HG02798 (cell line): ENCODE measurements at regions not wholly inside any gene's neighbourhood (a gene's known extent, or its start where the extent isn't known, plus 50 kb on each side); places are given as distances from the start of the nearest gene placed in this dataset.
"Not testable (repeated sequence)": the region's sequence is repeated elsewhere in the genome, so short reads cannot be mapped to it uniquely, and the experiment has no call there.

Experiments
- ATAC-seq: cut with Tn5 transposase; IDR thresholded peaks from one replicate; pipeline ENCODE4 v1.9.1; 2021; ENCODE audit warnings: mild to moderate bottlenecking; ENCODE audit not compliant: unreplicated experiment, poor library complexity

GRCh38 chr15:62850318-62850717 is 192.2 kb upstream of the TPM1 start:
- no peak for ATAC-seq

- ATAC-seq: no peak
These were observed 191.7 kb upstream of the TPM1 start for GRCh38 chr15:62850791-62851291.

GRCh38 chr15:62853114-62853840 is 189.3 kb upstream of the TPM1 start:
- no peak for ATAC-seq

- no peak for ATAC-seq
These were observed 188.7 kb upstream of the TPM1 start for GRCh38 chr15:62853841-62854225.

- ATAC-seq: no peak
These were observed 188.0 kb upstream of the TPM1 start for GRCh38 chr15:62854420-62855084.

- ATAC-seq: no peak
These were observed 187.5 kb upstream of the TPM1 start for GRCh38 chr15:62855085-62855476.

- ATAC-seq: no peak
These were observed 185.9 kb upstream of the TPM1 start for GRCh38 chr15:62856466-62857246.

- no peak for ATAC-seq
These were observed 185.1 kb upstream of the TPM1 start for GRCh38 chr15:62857411-62857853.

GRCh38 chr15:62858343-62858742 is 184.2 kb upstream of the TPM1 start:
- ATAC-seq: no peak

- no peak for ATAC-seq
These were observed 179.8 kb upstream of the TPM1 start for GRCh38 chr15:62862717-62863116.

GRCh38 chr15:62866366-62866765 is 176.2 kb upstream of the TPM1 start:
- no peak for ATAC-seq

GRCh38 chr15:62867844-62868243 is 174.7 kb upstream of the TPM1 start:
- no peak for ATAC-seq

- no peak for ATAC-seq
These were observed 174.0 kb upstream of the TPM1 start for GRCh38 chr15:62868507-62868906.

- no peak for ATAC-seq
These were observed 173.4 kb upstream of the TPM1 start for GRCh38 chr15:62869116-62869515.

GRCh38 chr15:62870216-62870615 is 172.3 kb upstream of the TPM1 start:
- no peak for ATAC-seq

- ATAC-seq: not testable (repeated sequence)
These were observed 171.8 kb upstream of the TPM1 start for GRCh38 chr15:62870701-62871100.

GRCh38 chr15:62873203-62873602 is 169.3 kb upstream of the TPM1 start:
- ATAC-seq: no peak

- no peak for ATAC-seq
These were observed 168.5 kb upstream of the TPM1 start for GRCh38 chr15:62874064-62874463.

GRCh38 chr15:62874959-62875625 is 167.5 kb upstream of the TPM1 start:
- no peak for ATAC-seq

- no peak for ATAC-seq
These were observed 166.9 kb upstream of the TPM1 start for GRCh38 chr15:62875626-62876021.
